ENCODE measurements at regions not wholly inside any gene's neighbourhood (a gene's known extent, or its start where the extent isn't known, plus 50 kb on each side); places are given as distances from the start of the nearest gene placed in this dataset.
A peak's percentile ranks its signal among the peaks of the same experiment; 100 is the strongest.
"Not testable (repeated sequence)": the region's sequence is repeated elsewhere in the genome, so short reads cannot be mapped to it uniquely, and the experiment has no call there.

- Histone ChIP-seq H3K79me2 (ENCODE audit: control insufficient read depth, insufficient read depth, low read length, unreplicated experiment) (no peaks in the 10 kb centered on the region), H3K4me1 (ENCODE audit: control insufficient read depth, insufficient read depth, low read length, unreplicated experiment) (no peaks in the 10 kb centered on the region), H3K27me3 (ENCODE audit: insufficient read depth, low read length) (peaks cover 4% of the 10 kb centered on the region; the same call in 1 of the 2 replicates), H3K36me3 (ENCODE audit: insufficient read depth, low read length) (no peaks in the 10 kb centered on the region), H3K27ac (ENCODE audit: low read depth, low read length) (no peak overlapping the region), H2AFZ (ENCODE audit: low read length, unreplicated experiment) (no peak overlapping the region), H3K4me3 (ENCODE audit: low read depth, low read length) (no peak overlapping the region)
These were observed 66.0 kb downstream of the KBTBD8 start for GRCh38 chr3:67064105-67064504.

- H3K27ac ChIP-seq (ENCODE audit: low read depth, low read length) = no peak overlapping the region
- no peak overlapping the region for H3K4me3 ChIP-seq (ENCODE audit: low read depth, low read length)
- no peaks in the 10 kb centered on the region for H3K4me1 ChIP-seq (ENCODE audit: control insufficient read depth, insufficient read depth, low read length, unreplicated experiment)
- H3K79me2 ChIP-seq (ENCODE audit: control insufficient read depth, insufficient read depth, low read length, unreplicated experiment) = no peaks in the 10 kb centered on the region
- H3K27me3 ChIP-seq (ENCODE audit: insufficient read depth, low read length) = peaks cover 8% of the 10 kb centered on the region
- no peak overlapping the region for H2AFZ ChIP-seq (ENCODE audit: low read length, unreplicated experiment)
- no peaks in the 10 kb centered on the region for H3K36me3 ChIP-seq (ENCODE audit: insufficient read depth, low read length)
These were observed 69.1 kb downstream of the KBTBD8 start for GRCh38 chr3:67067251-67067650.

- H3K4me3 ChIP-seq (ENCODE audit: low read depth, low read length); H2AFZ ChIP-seq (ENCODE audit: low read length, unreplicated experiment); H3K27me3 ChIP-seq (ENCODE audit: insufficient read depth, low read length); H3K27ac ChIP-seq (ENCODE audit: low read depth, low read length); H3K79me2 ChIP-seq (ENCODE audit: control insufficient read depth, insufficient read depth, low read length, unreplicated experiment); H3K36me3 ChIP-seq (ENCODE audit: insufficient read depth, low read length): not testable (repeated sequence)
- H3K4me1 ChIP-seq (ENCODE audit: control insufficient read depth, insufficient read depth, low read length, unreplicated experiment) = peaks cover 16% of the 10 kb centered on the region
These were observed 74.5 kb downstream of the KBTBD8 start for GRCh38 chr3:67072640-67073039.

GRCh38 chr3:67073812-67074211 is 75.7 kb downstream of the KBTBD8 start:
- H2AFZ ChIP-seq (ENCODE audit: low read length, unreplicated experiment) = no peak overlapping the region
- no peaks in the 10 kb centered on the region for H3K79me2 ChIP-seq (ENCODE audit: control insufficient read depth, insufficient read depth, low read length, unreplicated experiment)
- no peaks in the 10 kb centered on the region for H3K36me3 ChIP-seq (ENCODE audit: insufficient read depth, low read length)
- H3K4me3 ChIP-seq (ENCODE audit: low read depth, low read length) = no peak overlapping the region
- H3K27ac ChIP-seq (ENCODE audit: low read depth, low read length) = no peak overlapping the region
- peaks cover 8% of the 10 kb centered on the region for H3K27me3 ChIP-seq (ENCODE audit: insufficient read depth, low read length)
- peaks cover 16% of the 10 kb centered on the region for H3K4me1 ChIP-seq (ENCODE audit: control insufficient read depth, insufficient read depth, low read length, unreplicated experiment)

GRCh38 chr3:67075295-67075694 is 77.2 kb downstream of the KBTBD8 start:
- Histone ChIP-seq H3K4me1 (ENCODE audit: control insufficient read depth, insufficient read depth, low read length, unreplicated experiment) (peaks cover 16% of the 10 kb centered on the region), H3K27me3 (ENCODE audit: insufficient read depth, low read length) (peaks cover 6% of the 10 kb centered on the region), H3K36me3 (ENCODE audit: insufficient read depth, low read length) (no peaks in the 10 kb centered on the region), H3K4me3 (ENCODE audit: low read depth, low read length) (no peak overlapping the region), H3K79me2 (ENCODE audit: control insufficient read depth, insufficient read depth, low read length, unreplicated experiment) (no peaks in the 10 kb centered on the region), H3K27ac (ENCODE audit: low read depth, low read length) (no peak overlapping the region), H2AFZ (ENCODE audit: low read length, unreplicated experiment) (no peak overlapping the region)

- Histone ChIP-seq H3K79me2 (ENCODE audit: control insufficient read depth, insufficient read depth, low read length, unreplicated experiment) (no peaks in the 10 kb centered on the region), H3K27me3 (ENCODE audit: insufficient read depth, low read length) (no peaks in the 10 kb centered on the region; the same call in 1 of the 2 replicates), H2AFZ (ENCODE audit: low read length, unreplicated experiment) (no peak overlapping the region), H3K4me3 (ENCODE audit: low read depth, low read length) (no peak overlapping the region), H3K36me3 (ENCODE audit: insufficient read depth, low read length) (no peaks in the 10 kb centered on the region), H3K4me1 (ENCODE audit: control insufficient read depth, insufficient read depth, low read length, unreplicated experiment) (peaks cover 16% of the 10 kb centered on the region), H3K27ac (ENCODE audit: low read depth, low read length) (peak overlapping the region; percentile 7; the same call in 1 of the 2 replicates)
These were observed 78.5 kb downstream of the KBTBD8 start for GRCh38 chr3:67076607-67077006.

GRCh38 chr3:67077656-67078055 is 79.5 kb downstream of the KBTBD8 start:
- Histone ChIP-seq H3K4me3 (ENCODE audit: low read depth, low read length) (no peak overlapping the region), H3K4me1 (ENCODE audit: control insufficient read depth, insufficient read depth, low read length, unreplicated experiment) (peaks cover 16% of the 10 kb centered on the region), H3K36me3 (ENCODE audit: insufficient read depth, low read length) (no peaks in the 10 kb centered on the region), H2AFZ (ENCODE audit: low read length, unreplicated experiment) (no peak overlapping the region), H3K27ac (ENCODE audit: low read depth, low read length) (peak overlapping the region; percentile 18; the same call in 1 of the 2 replicates), H3K27me3 (ENCODE audit: insufficient read depth, low read length) (no peaks in the 10 kb centered on the region), H3K79me2 (ENCODE audit: control insufficient read depth, insufficient read depth, low read length, unreplicated experiment) (no peaks in the 10 kb centered on the region)

- Histone ChIP-seq H2AFZ (ENCODE audit: low read length, unreplicated experiment) (peak overlapping the region; percentile 12), H3K4me3 (ENCODE audit: low read depth, low read length) (peak overlapping the region; percentile 18; the same call in 1 of the 2 replicates), H3K27ac (ENCODE audit: low read depth, low read length) (0 out of 2 replicates have a peak overlapping the region, but pooled peaks have one; percentile 33)
These were observed 84.5 kb downstream of the KBTBD8 start for GRCh38 chr3:67082533-67083024.

GRCh38 chr3:67083277-67083676 is 85.2 kb downstream of the KBTBD8 start:
- Histone ChIP-seq H3K27ac (ENCODE audit: low read depth, low read length) (peak overlapping the region; percentile 33; the same call in 1 of the 2 replicates), H3K4me3 (ENCODE audit: low read depth, low read length) (peak overlapping the region; percentile 18; the same call in 1 of the 2 replicates), H3K27me3 (ENCODE audit: insufficient read depth, low read length) (no peaks in the 10 kb centered on the region), H2AFZ (ENCODE audit: low read length, unreplicated experiment) (peak overlapping the region; percentile 12), H3K79me2 (ENCODE audit: control insufficient read depth, insufficient read depth, low read length, unreplicated experiment) (no peaks in the 10 kb centered on the region), H3K4me1 (ENCODE audit: control insufficient read depth, insufficient read depth, low read length, unreplicated experiment) (peaks cover 7% of the 10 kb centered on the region), H3K36me3 (ENCODE audit: insufficient read depth, low read length) (0 out of 2 replicates have a peak, but pooled peaks cover 3% of the 10 kb centered on the region)

More at GRCh38 chr3:67082533-67083024, 84.5 kb downstream of the KBTBD8 start:
- Histone ChIP-seq H3K27me3 (ENCODE audit: insufficient read depth, low read length) (no peaks in the 10 kb centered on the region), H3K36me3 (ENCODE audit: insufficient read depth, low read length) (no peaks in the 10 kb centered on the region), H3K79me2 (ENCODE audit: control insufficient read depth, insufficient read depth, low read length, unreplicated experiment) (no peaks in the 10 kb centered on the region), H3K4me1 (ENCODE audit: control insufficient read depth, insufficient read depth, low read length, unreplicated experiment) (peaks cover 8% of the 10 kb centered on the region)

- no peak overlapping the region for H2AFZ ChIP-seq (ENCODE audit: low read length, unreplicated experiment)
- no peak overlapping the region for H3K27ac ChIP-seq (ENCODE audit: low read depth, low read length)
- H3K27me3 ChIP-seq (ENCODE audit: insufficient read depth, low read length) = no peaks in the 10 kb centered on the region
- no peak overlapping the region for H3K4me3 ChIP-seq (ENCODE audit: low read depth, low read length)
- H3K79me2 ChIP-seq (ENCODE audit: control insufficient read depth, insufficient read depth, low read length, unreplicated experiment) = no peaks in the 10 kb centered on the region
- peaks cover 21% of the 10 kb centered on the region for H3K4me1 ChIP-seq (ENCODE audit: control insufficient read depth, insufficient read depth, low read length, unreplicated experiment)
- H3K36me3 ChIP-seq (ENCODE audit: insufficient read depth, low read length) = 0 out of 2 replicates have a peak, but pooled peaks cover 3% of the 10 kb centered on the region
These were observed 89.7 kb downstream of the KBTBD8 start for GRCh38 chr3:67087788-67088187.

- H3K27me3 ChIP-seq (ENCODE audit: insufficient read depth, low read length) = no peaks in the 10 kb centered on the region
- H3K4me1 ChIP-seq (ENCODE audit: control insufficient read depth, insufficient read depth, low read length, unreplicated experiment) = peaks cover 18% of the 10 kb centered on the region
- no peak overlapping the region for H3K4me3 ChIP-seq (ENCODE audit: low read depth, low read length)
- H3K79me2 ChIP-seq (ENCODE audit: control insufficient read depth, insufficient read depth, low read length, unreplicated experiment) = no peaks in the 10 kb centered on the region
- peak overlapping the region; percentile 66 for H3K27ac ChIP-seq (ENCODE audit: low read depth, low read length)
- peak overlapping the region; percentile 67 for H2AFZ ChIP-seq (ENCODE audit: low read length, unreplicated experiment)
- 0 out of 2 replicates have a peak, but pooled peaks cover 3% of the 10 kb centered on the region for H3K36me3 ChIP-seq (ENCODE audit: insufficient read depth, low read length)
These were observed 92.4 kb downstream of the KBTBD8 start for GRCh38 chr3:67090474-67090873.

Data from ACC112 (cell line).